GM12878 (cell line): ENCODE measurements at regions not wholly inside any gene's neighbourhood (a gene's known extent, or its start where the extent isn't known, plus 50 kb on each side); places are given as distances from the start of the nearest gene placed in this dataset.

ENCODE experiments used
- ATF3 ChIP-seq: IDR thresholded peaks from 2 replicates; pipeline ENCODE4 v1.6.1; 2011; ENCODE audit warnings: low read depth, mild to moderate bottlenecking, low read length, moderate library complexity, borderline replicate concordance; ENCODE audit errors: extremely low read depth
- CHD2 ChIP-seq: IDR thresholded peaks from 2 replicates; pipeline ENCODE4 v1.6.1; 2011; ENCODE audit warnings: low read depth, low read length, improper control_type of control experiment, borderline replicate concordance
- CREB1 ChIP-seq: IDR thresholded peaks from 2 replicates; pipeline ENCODE4 v1.6.1; 2012; ENCODE audit warnings: low read depth, mild to moderate bottlenecking, inconsistent platforms
- HDAC2 ChIP-seq: fragments of 200-600 bp; sonication (generic); IDR thresholded peaks from 2 replicates; pipeline ENCODE4 v1.6.1; 2017
- HSF1 ChIP-seq: fragments of 150-350 bp; IDR thresholded peaks from 2 replicates; pipeline ENCODE4 v1.6.1; 2014; ENCODE audit warnings: mild to moderate bottlenecking, low read depth, low read length
- IKZF1 ChIP-seq: fragments of 450-650 bp; conservative IDR thresholded peaks from 2 replicates; pipeline ENCODE4 v1.6.1; 2017; ENCODE audit warnings: antibody characterized with exemption, mild to moderate bottlenecking
- LARP7 ChIP-seq: fragments of 450-650 bp; IDR thresholded peaks from 2 replicates; pipeline ENCODE4 v1.6.1; 2017; ENCODE audit warnings: mild to moderate bottlenecking
- MEF2A ChIP-seq: IDR thresholded peaks from 2 replicates; pipeline ENCODE4 v1.6.1; 2011; ENCODE audit warnings: low read depth, mild to moderate bottlenecking, low read length, moderate library complexity; ENCODE audit not compliant: insufficient read depth
- NFYA ChIP-seq: IDR thresholded peaks from 2 replicates; pipeline ENCODE4 v1.6.1; 2011; ENCODE audit warnings: low read depth, mild to moderate bottlenecking, low read length, improper control_type of control experiment, borderline replicate concordance
- NR2F1 ChIP-seq: fragments of 450-650 bp; conservative IDR thresholded peaks from 2 replicates; pipeline ENCODE4 v1.6.1; 2017; ENCODE audit warnings: mild to moderate bottlenecking
- PML ChIP-seq: IDR thresholded peaks from 2 replicates; pipeline ENCODE4 v1.6.1; 2012; ENCODE audit warnings: low read length, inconsistent platforms
- PRDM15 ChIP-seq: fragments of 450-650 bp; formaldehyde crosslinking; IDR thresholded peaks from 2 replicates; pipeline ENCODE4 v1.4.0; 2020; ENCODE audit warnings: mild to moderate bottlenecking, moderate library complexity
- SMC3 ChIP-seq: IDR thresholded peaks from 2 replicates; pipeline ENCODE4 v1.6.1; 2011; ENCODE audit warnings: low read length, improper control_type of control experiment, borderline replicate concordance
- ZBED1 ChIP-seq: IDR thresholded peaks from 2 replicates; pipeline ENCODE4 v1.6.1; 2016; ENCODE audit warnings: borderline replicate concordance
- ZBTB11 ChIP-seq: fragments of 450-650 bp; formaldehyde crosslinking; IDR thresholded peaks from 2 replicates; pipeline ENCODE4 v1.5.0; 2022; ENCODE audit warnings: mild to moderate bottlenecking, missing genetic modification characterization
- ZNF217 ChIP-seq: fragments of 450-650 bp; IDR thresholded peaks from 2 replicates; pipeline ENCODE4 v1.6.1; 2017; ENCODE audit warnings: antibody characterized with exemption, mild to moderate bottlenecking
- ZNF592 ChIP-seq: fragments of 450-650 bp; IDR thresholded peaks from 2 replicates; pipeline ENCODE4 v1.6.1; 2017; ENCODE audit warnings: mild to moderate bottlenecking, moderate library complexity

- TF ChIP-seq ZBTB11: no peak
- peak; percentile 88 for TF ChIP-seq IKZF1
- TF ChIP-seq SMC3: 0 out of 2 replicates have a peak, but pooled peaks have one; percentile 26
- TF ChIP-seq ZNF592: peak; percentile 35; the same call in 1 of the 2 replicates
- no peak; the same call in 1 of the 2 replicates for TF ChIP-seq LARP7
- TF ChIP-seq ZNF217: peak; percentile 42; the same call in 1 of the 2 replicates
- TF ChIP-seq ZBED1: peak; percentile 53; the same call in 1 of the 2 replicates
- TF ChIP-seq CREB1: no peak
- TF ChIP-seq NR2F1: peak; percentile 67
- no peak for TF ChIP-seq NFYA
- no peak for TF ChIP-seq PML
- TF ChIP-seq CHD2: peak; percentile 78
- TF ChIP-seq ATF3: no peak
- TF ChIP-seq MEF2A: peak; percentile 73
- TF ChIP-seq PRDM15: no peak
- no peak for TF ChIP-seq HDAC2
- no peak for TF ChIP-seq HSF1
These were observed 53.6 kb upstream of the CAB39 start (continued) for GRCh38 chr2:230658877-230659652.
